ENCODE measurements at regions not wholly inside any gene's neighbourhood (a gene's known extent, or its start where the extent isn't known, plus 50 kb on each side); places are given as distances from the start of the nearest gene placed in this dataset.

DNA sequence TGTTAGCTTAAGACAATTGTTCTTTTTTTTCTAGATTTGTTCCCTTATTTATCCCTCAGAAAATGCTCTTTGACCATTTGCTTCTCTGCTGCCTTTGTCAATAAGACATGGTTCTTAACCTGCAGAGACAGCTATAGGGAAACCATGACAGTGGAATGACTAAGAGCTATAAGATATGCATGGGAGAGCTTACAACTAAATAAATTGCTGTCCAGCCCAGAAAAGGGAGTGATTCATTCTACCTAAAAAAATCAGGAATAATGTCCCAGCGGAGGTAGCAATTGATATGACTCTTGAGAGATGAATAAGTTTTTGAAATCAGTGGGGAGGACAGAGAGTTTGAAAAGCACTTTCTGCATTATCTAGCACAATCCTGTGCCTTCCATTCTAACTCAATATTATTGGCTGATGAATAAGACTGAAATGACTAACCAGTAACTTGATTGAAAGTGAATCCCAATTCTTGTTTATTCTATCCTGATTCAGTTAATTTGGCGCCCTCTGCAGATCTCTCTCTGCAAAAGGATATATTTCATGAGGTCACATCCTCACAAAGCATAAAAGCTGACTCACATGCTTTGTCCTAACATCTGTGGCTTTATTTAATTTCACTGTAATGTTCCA lies 680.5 kb upstream of the API5 start:
- DNase-seq = no peak

GRCh38 chr11:42646959-42647358 lies 664.8 kb upstream of the API5 start:
- no peak for DNase-seq

DNA sequence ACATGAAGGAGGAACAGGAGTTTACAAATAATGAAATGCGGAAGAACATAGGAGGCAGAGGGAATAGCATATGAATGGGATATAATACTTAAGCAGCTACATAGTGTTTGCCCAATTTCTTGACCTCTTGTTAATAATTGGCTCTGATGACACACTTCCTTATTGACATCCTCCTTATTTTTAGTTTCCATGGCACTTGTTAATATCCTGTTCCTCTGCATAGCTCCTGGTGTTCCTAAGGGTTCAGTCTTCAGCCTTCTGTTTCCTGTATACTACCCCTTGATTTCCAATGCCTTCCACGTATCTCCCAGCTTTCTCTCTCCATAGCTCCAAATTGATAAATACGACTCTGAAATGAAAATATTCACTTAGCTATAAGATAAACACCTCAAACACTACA lies 663.8 kb upstream of the API5 start:
- no peak for DNase-seq

- DNase-seq = no peak
Measured at GRCh38 chr11:42651621-42652020, 660.2 kb upstream of the API5 start.

GRCh38 chr11:42657169-42657568 lies 654.6 kb upstream of the API5 start:
- DNase-seq = no peak

DNA sequence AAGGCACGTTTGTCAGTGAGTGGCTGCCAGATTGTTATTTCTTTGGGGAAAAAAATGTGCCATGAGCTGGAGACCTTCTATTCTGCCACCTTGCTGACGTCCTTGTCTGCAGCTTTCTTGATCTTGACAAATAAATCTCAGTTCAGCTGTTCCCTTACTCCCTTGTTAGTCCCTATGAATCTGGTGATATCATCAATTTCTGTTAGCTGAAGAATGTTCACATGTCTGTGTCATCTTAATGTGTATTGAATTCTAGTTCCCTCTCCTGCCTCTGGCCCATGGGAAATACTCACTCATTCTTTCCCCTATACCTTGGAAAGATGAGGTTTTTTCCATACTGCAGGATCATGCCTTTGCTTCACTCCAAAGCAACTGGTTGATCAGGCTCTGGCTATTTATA lies 649.9 kb upstream of the API5 start:
- DNase-seq = no peak

- DNase-seq = no peak
Measured at GRCh38 chr11:42669248-42669976, 642.4 kb upstream of the API5 start.

DNA sequence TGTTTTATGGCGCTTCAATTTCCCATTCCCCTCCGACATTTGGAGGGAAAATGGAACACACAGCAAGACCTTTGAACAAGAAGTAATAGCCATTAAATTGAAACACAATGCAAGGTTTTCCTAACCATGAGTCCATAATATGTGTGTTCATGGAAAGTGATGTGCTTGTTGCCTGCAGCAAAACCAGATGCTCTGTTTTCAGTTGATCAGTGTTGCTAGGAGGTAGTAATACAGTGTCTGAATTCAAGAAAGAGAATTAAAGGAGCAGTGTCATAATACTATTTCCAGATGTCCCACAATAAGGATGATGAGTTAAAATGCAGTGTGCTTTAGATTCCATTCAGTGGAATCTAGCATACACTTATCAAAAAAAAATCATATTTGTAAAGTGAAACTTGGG lies 637.4 kb upstream of the API5 start:
- DNase-seq = no peak

DNA sequence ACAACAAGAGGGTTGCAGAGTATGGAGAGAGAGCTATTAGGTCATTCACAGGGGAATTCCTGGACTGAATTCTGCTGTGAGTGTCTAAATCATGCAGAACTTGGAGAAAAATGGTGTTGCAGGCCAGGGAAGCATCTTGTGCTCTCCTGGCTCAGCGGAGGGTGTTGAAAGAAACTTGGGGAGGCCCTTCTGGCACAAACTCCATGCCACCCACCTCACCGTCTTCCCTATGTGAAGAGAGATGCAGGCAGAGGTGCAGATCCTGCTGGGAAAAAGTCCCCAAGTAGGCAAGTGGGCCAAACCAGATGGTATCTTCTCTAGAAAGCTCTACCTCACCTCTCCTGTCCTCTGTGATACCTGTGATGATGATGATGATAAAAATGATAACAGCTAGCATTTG lies 604.3 kb upstream of the API5 start:
- no peak for DNase-seq

GRCh38 chr11:42709216-42709615 lies 602.6 kb upstream of the API5 start:
- DNase-seq = no peak

GRCh38 chr11:42713279-42713678 lies 598.5 kb upstream of the API5 start:
- no peak for DNase-seq

DNA sequence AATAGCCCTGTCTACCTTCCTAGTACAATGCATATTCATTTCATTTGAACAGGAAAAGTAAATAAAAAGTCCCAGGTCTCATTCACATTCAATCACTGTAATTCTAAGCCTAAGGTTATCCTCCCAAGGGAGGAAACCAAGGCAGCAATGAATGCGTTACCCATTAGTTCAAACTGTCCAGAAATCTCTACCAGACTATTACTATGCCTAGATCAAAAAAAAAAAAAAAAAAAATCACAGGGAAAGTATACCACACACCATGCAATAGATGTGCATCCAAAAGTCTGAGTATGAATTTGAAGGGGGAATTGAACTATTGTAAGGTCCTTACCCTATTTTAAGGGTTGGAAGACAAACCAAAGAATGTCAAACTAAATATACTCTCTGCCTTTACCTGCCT lies 598.0 kb upstream of the API5 start:
- DNase-seq = no peak

DNA sequence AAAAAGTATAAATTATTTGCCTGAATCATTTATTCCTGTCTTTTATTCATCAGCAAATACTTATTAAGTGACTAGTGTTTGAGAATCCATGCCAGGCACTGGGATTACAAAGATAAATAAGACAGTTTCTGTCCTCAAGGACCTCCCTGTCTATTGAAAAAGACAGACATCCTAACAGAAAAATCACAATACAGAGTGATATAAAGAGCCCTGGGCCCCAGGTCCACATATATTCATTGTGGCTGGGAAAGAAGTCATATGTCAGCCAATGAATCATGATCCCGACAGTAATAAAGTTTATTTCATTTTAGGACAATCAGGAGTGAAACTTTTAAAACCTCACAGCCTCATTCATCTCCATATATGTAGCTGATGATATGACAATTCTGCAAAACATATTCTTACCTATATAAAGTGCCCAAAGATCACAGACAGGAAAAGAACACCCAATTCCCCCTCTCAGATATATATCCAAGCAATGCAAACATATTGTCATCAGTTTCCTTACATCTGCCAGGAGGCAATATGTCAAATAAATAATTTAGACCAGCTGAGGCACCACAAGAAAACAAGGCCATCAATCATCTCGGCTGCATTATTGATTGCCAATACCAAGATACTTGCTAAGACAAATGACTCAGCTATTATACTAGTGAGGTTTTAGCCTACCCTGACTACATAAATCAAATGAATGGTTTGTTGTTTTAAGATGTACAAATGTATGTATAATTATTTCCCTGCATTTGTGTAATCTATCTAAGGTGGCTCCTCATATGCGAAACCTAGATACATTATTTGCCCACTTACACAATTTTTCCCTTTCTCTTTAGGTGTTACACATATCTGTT lies 590.9 kb upstream of the API5 start:
- DNase-seq = no peak

- no peak for DNase-seq
Measured at GRCh38 chr11:42727879-42728278, 583.9 kb upstream of the API5 start.

DNA sequence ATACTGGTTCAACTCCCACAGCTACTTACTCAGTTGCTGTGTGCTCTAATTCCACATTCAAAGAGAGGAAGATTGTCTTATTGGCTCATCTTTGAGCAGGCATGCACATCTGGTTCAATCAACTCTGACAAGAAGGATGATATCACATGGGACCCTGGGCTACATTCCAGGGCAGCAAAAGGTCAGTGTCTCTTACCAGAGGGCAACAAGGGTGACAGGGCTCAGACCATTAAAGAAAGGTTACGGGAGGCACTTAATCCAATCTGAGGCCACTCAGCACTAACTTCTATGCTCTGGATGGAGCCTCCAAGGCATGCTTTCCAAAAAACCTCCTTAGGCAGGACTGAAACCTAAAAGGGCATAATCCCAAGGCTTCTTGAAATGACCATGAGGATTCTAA lies 549.4 kb upstream of the API5 start:
- DNase-seq = no peak

DNA sequence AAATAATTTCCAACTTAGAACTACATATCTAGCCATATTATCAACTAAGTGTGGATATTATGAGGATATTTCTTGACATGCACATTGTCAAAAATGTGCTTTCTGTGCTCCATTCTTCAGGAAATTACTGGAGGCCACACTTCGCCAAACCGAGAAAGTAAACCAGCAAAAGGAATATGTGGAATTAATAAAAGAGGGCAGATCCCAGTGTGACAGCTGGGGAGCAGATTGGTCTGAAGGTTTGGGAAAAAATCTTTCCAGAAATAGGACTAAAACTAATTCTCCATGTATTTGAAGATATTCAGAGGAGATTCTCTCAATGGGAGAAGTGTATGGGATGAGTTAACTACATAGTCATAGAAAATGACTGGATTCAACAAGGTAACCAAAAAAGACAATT lies 546.9 kb upstream of the API5 start:
- DNase-seq = no peak

GRCh38 chr11:42768576-42768975 lies 543.2 kb upstream of the API5 start:
- DNase-seq = no peak

DNA sequence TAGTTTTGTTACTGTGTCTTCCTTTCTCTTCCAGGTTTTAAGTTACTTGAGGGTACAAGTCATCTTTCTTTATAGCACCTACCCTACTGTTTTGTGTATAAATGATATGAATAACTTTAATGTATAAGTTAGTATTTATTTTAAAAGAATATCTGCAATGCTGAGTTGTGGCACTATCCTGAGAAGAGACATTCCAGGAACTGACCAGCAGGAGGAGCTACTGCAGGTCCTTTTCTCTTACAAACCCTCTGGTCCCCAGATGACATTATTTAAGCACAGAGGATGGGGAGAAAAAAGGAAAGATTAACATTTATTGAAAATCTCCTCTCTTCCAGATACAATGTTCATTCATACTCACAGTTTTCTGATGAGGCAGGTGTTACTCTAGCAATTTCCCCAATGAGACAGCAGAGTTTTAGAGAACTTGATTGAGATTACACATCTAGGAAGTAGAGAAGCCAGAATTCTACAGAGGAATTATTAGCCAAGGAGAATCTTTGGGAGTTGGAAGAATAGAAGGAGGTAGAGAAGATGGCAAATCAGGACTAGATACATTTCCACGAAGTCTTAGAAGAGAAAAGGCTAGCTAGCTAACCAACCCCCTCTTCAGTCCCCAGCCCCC lies 541.2 kb upstream of the API5 start:
- DNase-seq = no peak

GRCh38 chr11:42772886-42773285 lies 538.9 kb upstream of the API5 start:
- no peak for DNase-seq

DNA sequence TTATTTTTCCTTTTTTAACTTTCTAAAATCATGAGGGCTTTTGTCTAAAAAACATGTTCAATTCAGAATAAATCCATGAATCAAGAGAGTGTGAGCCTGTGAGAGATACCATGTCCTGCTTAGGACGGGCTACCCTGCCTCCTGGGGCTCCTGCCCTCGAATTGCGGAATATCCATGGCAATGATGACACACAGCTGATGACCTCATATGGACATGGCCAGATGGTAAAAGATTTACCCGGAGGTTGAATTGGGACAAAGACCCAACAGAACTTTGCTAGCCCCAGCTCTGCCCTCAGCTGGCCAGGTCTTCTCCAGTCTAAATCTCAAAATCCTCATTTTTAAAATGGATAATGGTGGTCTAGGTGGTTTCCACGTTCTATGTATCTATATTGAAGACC lies 538.1 kb upstream of the API5 start:
- DNase-seq = no peak

DNA sequence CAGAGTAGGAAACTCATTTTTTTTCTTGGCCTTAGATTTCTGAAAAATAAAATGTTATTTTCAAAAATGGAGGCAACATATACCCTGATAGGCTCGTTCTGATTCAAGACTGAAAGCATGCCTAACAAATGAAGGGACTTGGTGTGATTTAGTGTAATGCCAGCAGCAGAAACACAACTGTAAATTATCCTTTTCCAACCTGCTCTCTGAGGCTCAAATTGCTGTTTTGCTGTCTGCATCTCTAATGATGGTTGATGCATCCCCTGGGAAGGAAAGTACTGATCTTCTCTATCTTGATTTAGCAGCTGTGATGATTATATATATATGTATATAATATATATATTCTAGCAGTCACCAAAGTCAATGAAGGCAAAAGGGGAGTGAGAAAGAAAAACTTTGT lies 537.2 kb upstream of the API5 start:
- no peak for DNase-seq

GRCh38 chr11:42777776-42778175 lies 534.0 kb upstream of the API5 start:
- DNase-seq = no peak

- DNase-seq = no peak
Measured at GRCh38 chr11:42778193-42778592, 533.6 kb upstream of the API5 start.

DNA sequence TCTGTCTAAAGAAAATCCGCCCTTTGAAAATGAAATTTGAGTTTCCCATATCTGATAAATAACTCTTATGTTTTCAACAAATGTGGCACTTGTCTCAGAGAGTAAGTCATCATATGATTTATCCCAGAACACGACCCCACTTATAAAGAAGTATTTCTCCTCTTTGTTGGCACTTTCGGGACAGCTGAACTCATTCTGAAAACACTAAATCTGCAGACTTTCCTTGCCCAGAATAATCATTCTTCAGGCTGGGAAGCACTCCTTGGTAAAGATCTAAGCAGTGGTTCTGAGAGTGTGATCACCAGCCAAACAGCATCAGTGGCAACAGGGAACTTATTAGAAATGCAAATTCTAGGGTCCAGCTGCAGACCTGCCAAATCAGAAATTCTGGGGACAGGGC lies 532.2 kb upstream of the API5 start:
- no peak for DNase-seq
